Psoas muscle (tissue), 7 donors: ENCODE measurements at regions not wholly inside any gene's neighbourhood (a gene's known extent, or its start where the extent isn't known, plus 50 kb on each side); places are given as distances from the start of the nearest gene placed in this dataset.
"Not testable (repeated sequence)": the region's sequence is repeated elsewhere in the genome, so short reads cannot be mapped to it uniquely, and the experiment has no call there.

ENCODE experiments used
- ATAC-seq, 4 donors: fragments of 200-7000 bp; cut with Tn5 transposase; one replicate each; pipeline ENCODE4 v1.9.1; 2020; ENCODE audit warnings: moderate library complexity in 3 of 4, mild to moderate bottlenecking in 2 of 4
- DNase-seq, 2 donors: peaks; one replicate each; pipeline ENCODE4 v3.0.0-alpha.2; 2020
- H3K27ac ChIP-seq: fragments of 200-600 bp; one replicate; pipeline ENCODE4 v1.8.0; 2022
- H3K27me3 ChIP-seq, 3 donors: fragments of 200-600 bp in 1 of 3; one replicate each; pipeline versions ENCODE4 v1.6.1 to v1.8.0; 2013 to 2022; ENCODE audit warnings: low read length in 2 of 3, mild to moderate bottlenecking in 2 of 3, moderate library complexity in 1 of 3; ENCODE audit not compliant: insufficient read depth in 3 of 3
- H3K36me3 ChIP-seq, 2 donors: fragments of 200-600 bp in 1 of 2; one replicate each; pipeline versions ENCODE4 v1.6.1 to v1.8.0; 2013 to 2022; ENCODE audit warnings: low read depth in 1 of 2, mild to moderate bottlenecking in 1 of 2, moderate library complexity in 1 of 2; ENCODE audit not compliant: insufficient read depth in 1 of 2
- H3K4me1 ChIP-seq: fragments of 200-600 bp; one replicate; pipeline ENCODE4 v1.8.0; 2022
- H3K4me3 ChIP-seq: fragments of 200-600 bp; one replicate; pipeline ENCODE4 v1.8.0; 2022; ENCODE audit warnings: mild to moderate bottlenecking
- H3K9me3 ChIP-seq: fragments of 200-600 bp; one replicate; pipeline ENCODE4 v1.8.0; 2022
- CTCF ChIP-seq: fragments of 200-600 bp; IDR thresholded peaks from one replicate; pipeline ENCODE4 v1.8.0; 2022; ENCODE audit warnings: antibody characterized with exemption
- WGBS, 3 donors: extraction: QIAGEN DNeasy Blood & Tissue Kit; methylation state at CpG; one replicate each; pipeline versions ENCODE4 v1.1.6 to v1.1.7; 2013; 5-methylcytosine and 5-hydroxymethylcytosine counted together
- intact Hi-C, 2 donors: fragments of 100-400 bp; cut with DNase I; formaldehyde crosslinking; loops; one replicate each; pipeline versions ENCODE4 v1.11.0 to v1.14.2; 2022
- donor health status: healthy with polysubstance abuse.
- donor health status: DM: no; HTN: no; CAD: no; lungs with moderate emphysema.
- donor health status: Bipolar disorder and iron deficiency.
- donor health status: healthy.
- donor health status: DM: yes; HTN: yes; CAD: no.
- donor health status: DM: no; HTN: no; CAD: no.
- donor health status: DM: yes; HTN: yes; CAD: no.

- peaks cover 25% of the 10 kb centered on the region for H3K4me1 ChIP-seq
- WGBS, 3 donors = 57 to 71% (median 68%) methylated on average over 2 of the region's 2 CpGs
Measured at GRCh38 chrX:45508454-45508853, 307.8 kb upstream of the DIPK2B start.

GRCh38 chrX:45506149-45506730, 305.6 kb upstream of the DIPK2B start:
- no peak overlapping the region for H3K4me3 ChIP-seq

More at GRCh38 chrX:45508454-45508853, 307.8 kb upstream of the DIPK2B start:
- DNase-seq = no peak
- no peaks in the 10 kb centered on the region for H3K9me3 ChIP-seq
- no peak overlapping the region for H3K27ac ChIP-seq
- intact Hi-C loops = no loop called here
- H3K4me3 ChIP-seq = no peak overlapping the region
- ATAC-seq = no peak
- TF ChIP-seq CTCF = no peak
- no peaks in the 10 kb centered on the region for H3K36me3 ChIP-seq
- H3K27me3 ChIP-seq = peaks cover 0 to 6% (median 0%) of the 10 kb centered on the region in 3 donors

GRCh38 chrX:45505214-45505613, 304.5 kb upstream of the DIPK2B start:
- Histone ChIP-seq H3K36me3 (no peaks in the 10 kb centered on the region), H3K4me1 (peaks cover 25% of the 10 kb centered on the region), H3K27ac (no peak overlapping the region), H3K9me3 (no peaks in the 10 kb centered on the region), H3K4me3 (no peak overlapping the region), H3K27me3 (no peaks in the 10 kb centered on the region)
- intact Hi-C loops = no loop called here
- DNase-seq (no peak), ATAC-seq (no peak)
- 0 to 100% (median 38%) methylated on average over 1 of the region's 1 CpG for WGBS, 3 donors
- TF ChIP-seq CTCF = no peak

More at GRCh38 chrX:45506149-45506730, 305.6 kb upstream of the DIPK2B start:
- H3K9me3 ChIP-seq = no peaks in the 10 kb centered on the region
- WGBS, 3 donors = 40 to 61% (median 53%) methylated on average over 2 of the region's 2 CpGs
- no peaks in the 10 kb centered on the region for H3K36me3 ChIP-seq
- peak overlapping the region; percentile 57 for H3K27ac ChIP-seq
- no peak for TF ChIP-seq CTCF
- DNase-seq = no peak
- peak in 2 of 4 donors; percentile 31 to 56 for ATAC-seq
- intact Hi-C loops = no loop called here
- H3K4me1 ChIP-seq = peaks cover 25% of the 10 kb centered on the region
- no peaks in the 10 kb centered on the region for H3K27me3 ChIP-seq

GRCh38 chrX:45503787-45504362, 303.2 kb upstream of the DIPK2B start:
- H3K27ac ChIP-seq, ATAC-seq, H3K27me3 ChIP-seq, intact Hi-C loops, H3K4me3 ChIP-seq, H3K9me3 ChIP-seq, H3K36me3 ChIP-seq: not testable (repeated sequence)
- DNase-seq = peak in 1 of 2 donors; percentile 48
- WGBS, 3 donors = 88 to 94% (median 93%) methylated on average over 15 to 30 of the region's 31 CpGs
- peaks cover 25% of the 10 kb centered on the region for H3K4me1 ChIP-seq

GRCh38 chrX:45502396-45502795, 301.7 kb upstream of the DIPK2B start:
- Histone ChIP-seq H3K4me1 (peaks cover 18% of the 10 kb centered on the region), H3K36me3 (no peaks in the 10 kb centered on the region), H3K9me3 (no peaks in the 10 kb centered on the region), H3K4me3 (no peak overlapping the region), H3K27ac (no peak overlapping the region), H3K27me3 (no peaks in the 10 kb centered on the region)
- intact Hi-C loops = no loop called here
- 86 to 94% (median 89%) methylated on average over 2 of the region's 2 CpGs for WGBS, 3 donors
- TF ChIP-seq CTCF = no peak
- DNase-seq (no peak), ATAC-seq (no peak)
